ENCODE measurements at regions not wholly inside any gene's neighbourhood (a gene's known extent, or its start where the extent isn't known, plus 50 kb on each side); places are given as distances from the start of the nearest gene placed in this dataset.
A peak's percentile ranks its signal among the peaks of the same experiment; 100 is the strongest.

- no peak for TF ChIP-seq CTCF (IDR thresholded peaks at IDR 0.05; ENCODE audit: low read depth, low read length, missing control alignments)
- Histone ChIP-seq H3K27ac (no peak overlapping the region), H3K27me3 (replicated peaks) (no peaks in the 10 kb centered on the region), H3K4me3 (ENCODE audit: low read depth, low read length) (no peak overlapping the region), H3K36me3 (replicated peaks) (no peaks in the 10 kb centered on the region)
- in situ Hi-C loops (cut with HindIII; ENCODE audit: low pct_ligation_motif_present, low sequenced_read_pairs): no loop called here
- DNase-seq: no peak
These were observed 193.7 kb downstream of the TTC39B start for GRCh38 chr9:15113288-15113687.

DNA sequence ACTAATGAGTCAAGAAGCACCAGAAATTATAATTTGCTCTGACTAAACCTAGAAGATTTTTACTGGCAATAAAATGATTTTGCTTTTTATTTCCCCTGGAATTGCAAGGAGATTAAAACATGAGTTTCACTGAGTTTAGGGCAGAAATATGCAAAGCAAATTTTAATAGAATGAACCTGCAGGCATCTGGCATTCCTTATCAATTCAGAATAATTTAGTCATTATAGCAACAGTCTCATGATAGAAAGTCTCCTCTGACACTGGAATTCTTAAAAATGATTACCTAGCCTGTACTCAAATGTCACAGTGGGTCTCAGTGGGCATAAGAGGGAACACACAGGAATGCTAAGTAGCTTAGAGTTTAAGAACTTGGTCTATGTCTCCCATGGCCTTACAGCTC, 195.9 kb downstream of the TTC39B start:
- no peak for DNase-seq
- in situ Hi-C loops (cut with HindIII; ENCODE audit: low pct_ligation_motif_present, low sequenced_read_pairs): no loop called here
- Histone ChIP-seq H3K27ac (no peak overlapping the region), H3K36me3 (replicated peaks) (no peaks in the 10 kb centered on the region), H3K4me3 (ENCODE audit: low read depth, low read length) (no peak overlapping the region), H3K27me3 (replicated peaks) (no peaks in the 10 kb centered on the region)
- no peak for TF ChIP-seq CTCF (IDR thresholded peaks at IDR 0.05; ENCODE audit: low read depth, low read length, missing control alignments)

DNA sequence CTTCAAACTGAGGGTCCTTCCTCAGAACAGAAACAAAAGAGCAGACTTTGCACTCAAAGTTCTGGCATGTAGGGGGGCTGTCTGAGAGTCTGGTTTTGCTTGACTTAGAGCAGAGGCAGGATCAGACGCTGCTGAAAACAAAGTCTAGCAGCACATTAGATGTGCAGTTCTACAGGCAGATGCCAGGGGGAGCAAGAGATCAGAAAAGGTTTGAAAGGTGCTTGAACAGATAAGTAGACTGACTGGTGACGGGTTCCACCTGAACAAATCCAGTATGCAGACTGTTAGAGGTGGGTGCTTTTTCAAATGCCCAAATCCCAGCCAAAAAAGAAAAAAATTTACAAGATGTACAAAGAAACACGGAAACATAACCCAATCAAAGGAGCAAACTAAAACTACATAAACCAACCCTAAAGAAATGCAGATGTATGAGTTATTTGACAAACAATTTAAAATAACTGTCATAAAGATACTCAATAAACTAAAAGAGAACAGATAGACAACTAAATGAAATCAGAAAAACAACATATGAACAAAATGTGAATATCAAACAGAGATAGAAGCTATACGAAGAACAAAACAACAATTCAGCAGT, 194.7 kb upstream of the FREM1 start:
- Histone ChIP-seq H3K27ac (no peak overlapping the region), H3K27me3 (replicated peaks) (no peaks in the 10 kb centered on the region), H3K36me3 (replicated peaks) (no peaks in the 10 kb centered on the region), H3K4me3 (ENCODE audit: low read depth, low read length) (no peak overlapping the region)
- in situ Hi-C loops (cut with HindIII; ENCODE audit: low pct_ligation_motif_present, low sequenced_read_pairs): no loop called here
- DNase-seq: peak; percentile 10
- peak; percentile 87 for TF ChIP-seq CTCF (IDR thresholded peaks at IDR 0.05; ENCODE audit: low read depth, low read length, missing control alignments)

DNA sequence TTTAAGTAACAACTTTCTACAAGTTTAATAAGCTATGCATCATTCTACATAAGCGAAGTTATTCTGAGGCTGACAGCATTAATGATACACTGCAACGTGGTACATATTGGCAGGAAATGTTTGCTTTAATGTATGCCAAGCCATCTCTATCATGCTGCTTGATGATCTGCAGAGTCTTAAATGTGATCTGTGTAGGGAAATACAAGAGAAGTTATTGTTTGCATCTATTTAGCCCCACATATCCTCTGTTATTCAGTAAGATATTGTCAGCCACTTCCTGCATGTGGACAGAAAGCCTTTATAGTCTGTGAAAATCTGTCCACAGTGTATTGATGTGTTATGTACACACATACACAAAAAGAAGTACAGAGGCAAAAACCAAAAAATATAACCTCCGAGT, 193.1 kb upstream of the FREM1 start:
- DNase-seq: no peak
- in situ Hi-C loops (cut with HindIII; ENCODE audit: low pct_ligation_motif_present, low sequenced_read_pairs): no loop called here

GRCh38 chr9:15101095-15101494, 190.9 kb upstream of the FREM1 start:
- Histone ChIP-seq H3K36me3 (replicated peaks) (no peaks in the 10 kb centered on the region), H3K27me3 (replicated peaks) (no peaks in the 10 kb centered on the region), H3K27ac (no peak overlapping the region), H3K4me3 (ENCODE audit: low read depth, low read length) (no peak overlapping the region)
- TF ChIP-seq CTCF (IDR thresholded peaks at IDR 0.05; ENCODE audit: low read depth, low read length, missing control alignments): no peak
- DNase-seq: no peak
- in situ Hi-C loops (cut with HindIII; ENCODE audit: low pct_ligation_motif_present, low sequenced_read_pairs): no loop called here

More for the DNA sequence above, 193.1 kb upstream of the FREM1 start:
- H3K27me3 ChIP-seq (replicated peaks): no peaks in the 10 kb centered on the region
- TF ChIP-seq CTCF (IDR thresholded peaks at IDR 0.05; ENCODE audit: low read depth, low read length, missing control alignments): no peak
- H3K27ac ChIP-seq: no peak overlapping the region
- H3K36me3 ChIP-seq (replicated peaks): no peaks in the 10 kb centered on the region
- H3K4me3 ChIP-seq (ENCODE audit: low read depth, low read length): no peak overlapping the region

GRCh38 chr9:15100571-15100970, 190.3 kb upstream of the FREM1 start:
- in situ Hi-C loops (cut with HindIII; ENCODE audit: low pct_ligation_motif_present, low sequenced_read_pairs): no loop called here
- DNase-seq: no peak
- Histone ChIP-seq H3K4me3 (ENCODE audit: low read depth, low read length) (no peak overlapping the region), H3K27ac (no peak overlapping the region), H3K36me3 (replicated peaks) (no peaks in the 10 kb centered on the region), H3K27me3 (replicated peaks) (no peaks in the 10 kb centered on the region)
- no peak for TF ChIP-seq CTCF (IDR thresholded peaks at IDR 0.05; ENCODE audit: low read depth, low read length, missing control alignments)
